ENCODE measurements at regions not wholly inside any gene's neighbourhood (a gene's known extent, or its start where the extent isn't known, plus 50 kb on each side); places are given as distances from the start of the nearest gene placed in this dataset.

DNA sequence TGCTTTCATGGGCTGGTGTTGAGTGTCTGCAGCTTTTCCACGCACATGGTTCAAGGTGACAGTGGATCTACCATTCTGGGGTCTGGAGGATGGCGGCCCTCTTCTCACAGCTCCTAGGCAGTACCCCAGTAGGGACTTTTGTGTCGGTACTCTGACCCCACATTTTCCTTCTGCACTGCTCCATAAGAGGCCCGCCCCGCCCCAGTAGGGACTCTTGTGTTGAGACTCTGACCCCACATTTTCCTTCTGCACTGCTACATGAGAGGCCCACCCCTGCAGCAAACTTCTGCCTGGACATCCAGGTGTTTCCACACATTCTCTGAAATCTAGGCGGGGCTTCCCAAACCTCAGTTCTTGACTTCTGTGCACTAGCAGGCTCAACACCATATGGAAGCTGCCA, 383.4 kb upstream of the MEIS2 start:
- CTCF ChIA-PET, result no interaction called here
- TF ChIP-seq, protein P1, sequence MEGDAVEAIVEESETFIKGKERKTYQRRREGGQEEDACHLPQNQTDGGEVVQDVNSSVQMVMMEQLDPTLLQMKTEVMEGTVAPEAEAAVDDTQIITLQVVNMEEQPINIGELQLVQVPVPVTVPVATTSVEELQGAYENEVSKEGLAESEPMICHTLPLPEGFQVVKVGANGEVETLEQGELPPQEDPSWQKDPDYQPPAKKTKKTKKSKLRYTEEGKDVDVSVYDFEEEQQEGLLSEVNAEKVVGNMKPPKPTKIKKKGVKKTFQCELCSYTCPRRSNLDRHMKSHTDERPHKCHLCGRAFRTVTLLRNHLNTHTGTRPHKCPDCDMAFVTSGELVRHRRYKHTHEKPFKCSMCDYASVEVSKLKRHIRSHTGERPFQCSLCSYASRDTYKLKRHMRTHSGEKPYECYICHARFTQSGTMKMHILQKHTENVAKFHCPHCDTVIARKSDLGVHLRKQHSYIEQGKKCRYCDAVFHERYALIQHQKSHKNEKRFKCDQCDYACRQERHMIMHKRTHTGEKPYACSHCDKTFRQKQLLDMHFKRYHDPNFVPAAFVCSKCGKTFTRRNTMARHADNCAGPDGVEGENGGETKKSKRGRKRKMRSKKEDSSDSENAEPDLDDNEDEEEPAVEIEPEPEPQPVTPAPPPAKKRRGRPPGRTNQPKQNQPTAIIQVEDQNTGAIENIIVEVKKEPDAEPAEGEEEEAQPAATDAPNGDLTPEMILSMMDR (IDR thresholded peaks at IDR 0.05; ENCODE audit: insufficient read depth, low read depth, low read length), result no peak

DNA sequence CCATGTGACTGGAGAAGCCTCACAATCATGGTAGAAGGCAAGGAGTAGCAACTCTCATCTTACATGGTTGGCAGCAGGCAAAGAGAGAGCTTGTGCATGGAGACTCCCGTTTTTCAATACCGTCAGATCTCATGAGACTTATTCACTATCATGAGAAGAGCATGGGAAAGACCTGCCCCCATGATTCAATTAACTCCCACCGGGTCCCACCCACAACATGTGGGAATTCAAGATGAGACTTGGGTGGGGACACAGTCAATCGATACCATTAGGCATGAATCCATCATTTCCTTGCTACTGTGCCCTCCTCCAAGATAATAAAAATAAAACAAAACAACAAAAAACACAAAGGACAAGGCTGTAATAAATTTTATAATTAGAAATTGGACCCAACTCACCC, 384.7 kb upstream of the MEIS2 start:
- ChIA-PET CTCF (no interaction called here), POLR2A (no interaction called here)
- H3K36me3 ChIP-seq (ENCODE audit: control insufficient read depth, insufficient read depth, low read length), result no peaks in the 10 kb centered on the region
- no peaks in the 10 kb centered on the region for H3K27me3 ChIP-seq (ENCODE audit: control insufficient read depth, insufficient read depth, low read length)
- no peak for DNase-seq (ENCODE audit: low read depth)
- H3K4me3 ChIP-seq (ENCODE audit: low read depth, low read length), result no peak overlapping the region
- TF ChIP-seq, protein P1 (IDR thresholded peaks at IDR 0.05; ENCODE audit: insufficient read depth, low read depth, low read length), result no peak

More for the DNA sequence above, 383.4 kb upstream of the MEIS2 start:
- POLR2A ChIA-PET, result no interaction called here
- DNase-seq (ENCODE audit: low read depth), result no peak
- Histone ChIP-seq H3K4me3 (ENCODE audit: low read depth, low read length) (no peak overlapping the region), H3K36me3 (ENCODE audit: control insufficient read depth, insufficient read depth, low read length) (no peaks in the 10 kb centered on the region), H3K27me3 (ENCODE audit: control insufficient read depth, insufficient read depth, low read length) (no peaks in the 10 kb centered on the region)

DNA sequence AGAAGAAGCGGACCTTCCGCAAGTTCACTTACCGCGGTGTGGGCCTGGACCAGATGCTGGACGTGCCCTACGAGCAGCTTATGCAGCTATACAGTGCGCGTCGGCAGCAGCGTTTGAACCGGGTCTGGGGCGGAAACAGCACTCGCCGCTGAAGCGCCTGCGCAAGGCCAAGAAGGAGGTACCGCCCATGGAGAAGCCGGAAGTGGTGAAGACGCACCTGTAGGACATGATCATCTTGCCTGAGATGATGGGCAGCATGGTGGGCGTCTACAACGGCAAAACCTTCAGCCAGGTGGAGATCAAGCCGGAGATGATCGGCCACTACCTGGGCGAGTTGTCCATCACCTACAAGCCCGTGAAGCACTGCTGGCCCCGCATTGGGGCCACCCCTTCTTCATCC, 390.4 kb upstream of the MEIS2 start:
- CTCF ChIA-PET, result no interaction called here

DNA sequence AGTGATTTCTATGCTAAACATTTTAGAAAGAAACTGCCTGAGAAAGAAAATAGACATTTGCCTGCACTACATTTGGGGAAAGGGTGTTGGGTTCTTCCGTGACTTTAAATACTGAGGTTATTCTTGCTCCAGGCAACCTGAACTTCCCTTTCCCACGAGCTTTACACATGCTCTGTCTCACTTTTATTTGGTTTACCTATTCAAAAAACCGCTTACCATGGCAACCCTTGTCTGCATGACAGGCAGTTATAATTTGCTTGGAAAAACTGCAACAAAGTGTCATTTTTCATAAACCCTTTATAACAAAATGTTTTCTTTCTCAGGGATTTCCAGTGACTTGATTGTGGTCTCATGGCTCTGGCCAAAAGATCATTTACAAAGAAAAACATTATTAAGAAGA, 416.3 kb upstream of the MEIS2 start:
- CTCF ChIA-PET, result no interaction called here
- Histone ChIP-seq H3K4me3 (ENCODE audit: low read depth, low read length) (no peak overlapping the region), H3K36me3 (ENCODE audit: control insufficient read depth, insufficient read depth, low read length) (no peaks in the 10 kb centered on the region), H3K27me3 (ENCODE audit: control insufficient read depth, insufficient read depth, low read length) (no peaks in the 10 kb centered on the region)
- TF ChIP-seq, protein P1 (IDR thresholded peaks at IDR 0.05; ENCODE audit: insufficient read depth, low read depth, low read length), result no peak
- POLR2A ChIA-PET, result no interaction called here
- DNase-seq (ENCODE audit: low read depth), result no peak

More for the DNA sequence above, 390.4 kb upstream of the MEIS2 start:
- H3K36me3 ChIP-seq (ENCODE audit: control insufficient read depth, insufficient read depth, low read length), result no peaks in the 10 kb centered on the region
- no peaks in the 10 kb centered on the region for H3K27me3 ChIP-seq (ENCODE audit: control insufficient read depth, insufficient read depth, low read length)
- POLR2A ChIA-PET, result no interaction called here
- TF ChIP-seq, protein P1 (IDR thresholded peaks at IDR 0.05; ENCODE audit: insufficient read depth, low read depth, low read length), result no peak
- no peak for DNase-seq (ENCODE audit: low read depth)
- no peak overlapping the region for H3K4me3 ChIP-seq (ENCODE audit: low read depth, low read length)

DNA sequence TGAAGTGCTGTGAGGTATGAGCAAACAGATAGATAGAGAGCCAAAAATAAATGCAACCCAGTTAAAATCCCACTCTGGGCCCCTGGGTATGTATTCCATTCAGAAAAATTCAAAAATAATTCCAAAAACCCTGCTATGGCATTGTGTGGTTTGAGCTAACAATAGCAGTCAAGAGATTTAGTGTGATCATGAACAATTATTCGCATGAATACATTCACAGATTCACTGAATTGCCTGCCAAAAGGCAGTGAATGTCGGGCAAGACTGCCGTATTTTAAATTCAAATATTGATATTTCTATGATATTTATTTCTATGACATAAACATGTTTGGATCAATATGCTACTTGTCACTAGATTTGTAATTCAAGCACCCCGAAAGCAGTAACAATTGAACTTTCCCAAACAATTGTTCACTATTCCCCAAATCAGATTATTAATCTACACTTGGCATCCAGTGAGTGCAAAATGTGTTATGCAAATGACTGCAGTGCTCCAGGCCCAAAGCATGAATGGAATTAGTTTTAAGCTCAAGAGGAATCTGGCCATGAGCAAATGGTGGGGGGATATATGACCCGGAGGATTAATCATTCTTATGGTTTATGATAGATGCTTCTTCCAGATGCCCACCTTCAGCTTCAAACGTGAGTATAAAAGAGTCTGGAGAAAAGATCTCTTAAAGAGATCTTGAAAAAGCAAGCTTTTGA, 417.0 kb upstream of the MEIS2 start:
- TF ChIP-seq, protein P1 (IDR thresholded peaks at IDR 0.05; ENCODE audit: insufficient read depth, low read depth, low read length), result no peak
- DNase-seq (ENCODE audit: low read depth), result no peak
- Histone ChIP-seq H3K4me3 (ENCODE audit: low read depth, low read length) (no peak overlapping the region), H3K36me3 (ENCODE audit: control insufficient read depth, insufficient read depth, low read length) (no peaks in the 10 kb centered on the region), H3K27me3 (ENCODE audit: control insufficient read depth, insufficient read depth, low read length) (no peaks in the 10 kb centered on the region)
- POLR2A ChIA-PET, result no interaction called here
- CTCF ChIA-PET, result no interaction called here

Data from BJ (cell line).